GM12878 (cell line): ENCODE measurements at regions not wholly inside any gene's neighbourhood (a gene's known extent, or its start where the extent isn't known, plus 50 kb on each side); places are given as distances from the start of the nearest gene placed in this dataset.

Experiments used
- MEF2A ChIP-seq: IDR thresholded peaks from 2 replicates; pipeline ENCODE4 v1.6.1; 2011; ENCODE audit warnings: low read depth, mild to moderate bottlenecking, low read length, moderate library complexity; ENCODE audit not compliant: insufficient read depth
- PAX8 ChIP-seq: fragments of 450-650 bp; IDR thresholded peaks from 2 replicates; pipeline ENCODE4 v1.6.1; 2017; ENCODE audit warnings: mild to moderate bottlenecking, moderate library complexity
- POLR2A ChIP-seq: IDR thresholded peaks from 2 replicates; pipeline ENCODE4 v1.6.1; 2011; ENCODE audit warnings: low read depth, mild to moderate bottlenecking, low read length
- ZZZ3 ChIP-seq: IDR thresholded peaks from 2 replicates; pipeline ENCODE4 v1.6.1; 2011; ENCODE audit warnings: low read depth; ENCODE audit not compliant: control insufficient read depth, insufficient read length
- TF ChIP-seq, protein P1 (sequence below), 3 experiments: IDR thresholded peaks in 2 of 3; conservative IDR thresholded peaks in 1 of 3; 2 replicates each; pipeline ENCODE4 v1.5.1; 2011; ENCODE audit warnings: low read depth in 3 of 3, low read length in 3 of 3, mild to moderate bottlenecking in 3 of 3, control low read depth in 2 of 3, moderate library complexity in 2 of 3, inconsistent platforms in 1 of 3, mixed read lengths in 1 of 3; ENCODE audit not compliant: control insufficient read depth in 2 of 3, insufficient read depth in 1 of 3; ENCODE audit errors: extremely low read depth in 1 of 3

GRCh38 chr1:187903223-187903622 is 1074.5 kb downstream of the PLA2G4A start:
- TF ChIP-seq ZZZ3 (no peak), PAX8 (no peak), MEF2A (no peak), POLR2A (no peak)
- TF ChIP-seq, protein P1, sequence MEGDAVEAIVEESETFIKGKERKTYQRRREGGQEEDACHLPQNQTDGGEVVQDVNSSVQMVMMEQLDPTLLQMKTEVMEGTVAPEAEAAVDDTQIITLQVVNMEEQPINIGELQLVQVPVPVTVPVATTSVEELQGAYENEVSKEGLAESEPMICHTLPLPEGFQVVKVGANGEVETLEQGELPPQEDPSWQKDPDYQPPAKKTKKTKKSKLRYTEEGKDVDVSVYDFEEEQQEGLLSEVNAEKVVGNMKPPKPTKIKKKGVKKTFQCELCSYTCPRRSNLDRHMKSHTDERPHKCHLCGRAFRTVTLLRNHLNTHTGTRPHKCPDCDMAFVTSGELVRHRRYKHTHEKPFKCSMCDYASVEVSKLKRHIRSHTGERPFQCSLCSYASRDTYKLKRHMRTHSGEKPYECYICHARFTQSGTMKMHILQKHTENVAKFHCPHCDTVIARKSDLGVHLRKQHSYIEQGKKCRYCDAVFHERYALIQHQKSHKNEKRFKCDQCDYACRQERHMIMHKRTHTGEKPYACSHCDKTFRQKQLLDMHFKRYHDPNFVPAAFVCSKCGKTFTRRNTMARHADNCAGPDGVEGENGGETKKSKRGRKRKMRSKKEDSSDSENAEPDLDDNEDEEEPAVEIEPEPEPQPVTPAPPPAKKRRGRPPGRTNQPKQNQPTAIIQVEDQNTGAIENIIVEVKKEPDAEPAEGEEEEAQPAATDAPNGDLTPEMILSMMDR (IDR thresholded peaks at IDR 0.05 in 2 of 3, conservative IDR thresholded peaks at IDR 0.05 in 1 of 3; ENCODE audit: control insufficient read depth in 2 of 3, extremely low read depth in 1 of 3, insufficient read depth in 1 of 3, low read depth in 3 of 3, low read length in 3 of 3): no peak
